ENCODE measurements at regions not wholly inside any gene's neighbourhood (a gene's known extent, or its start where the extent isn't known, plus 50 kb on each side); places are given as distances from the start of the nearest gene placed in this dataset.

GRCh38 chr10:75335983-75336382 lies 65.6 kb downstream of the ZNF503 start:
- H3K36me3 ChIP-seq (ENCODE audit: control insufficient read depth in 2 of 2, insufficient read depth in 2 of 2, low read length in 1 of 2) = no peaks in the 10 kb centered on the region
- no peak overlapping the region for H3K9ac ChIP-seq (ENCODE audit: control insufficient read depth, insufficient read depth, low read length)
- H4K20me1 ChIP-seq (ENCODE audit: control insufficient read depth, insufficient read depth) = no peaks in the 10 kb centered on the region
- peak; percentile 83 for FAIRE-seq
- TF ChIP-seq CEBPZ (IDR thresholded peaks at IDR 0.05; ENCODE audit: low read depth, low read length) (no peak), NFYA (IDR thresholded peaks at IDR 0.05; ENCODE audit: borderline replicate concordance, low read depth, low read length) (no peak), ZBTB4 (CRISPR knock-in tag; IDR thresholded peaks at IDR 0.05) (no peak), MYC (IDR thresholded peaks at IDR 0.05; ENCODE audit: insufficient read depth, insufficient read length, insufficient replicate concordance, low read length, severe bottlenecking) (no peak), MLLT1 (IDR thresholded peaks at IDR 0.05) (peak; percentile 47; the same call in 1 of the 2 replicates), SPI1 (IDR thresholded peaks at IDR 0.05; ENCODE audit: borderline replicate concordance, insufficient read depth, low read depth, low read length) (peak; percentile 84), PKNOX1 (IDR thresholded peaks at IDR 0.05) (no peak), CBFB (IDR thresholded peaks at IDR 0.05; ENCODE audit: low read depth) (no peak), CHD4 (IDR thresholded peaks at IDR 0.05) (no peak), IKZF2 (IDR thresholded peaks at IDR 0.05) (peak; percentile 13 to 32; a peak in 2 of 4 replicates), CREB1 (IDR thresholded peaks at IDR 0.05; ENCODE audit: low read depth) (no peak), RELB (IDR thresholded peaks at IDR 0.05; ENCODE audit: low read depth) (0 out of 2 replicates have a peak, but pooled peaks have one; percentile 22), MTA2 (IDR thresholded peaks at IDR 0.05; ENCODE audit: low read depth) (peak; percentile 45; the same call in 1 of the 2 replicates), BACH1 (IDR thresholded peaks at IDR 0.05; ENCODE audit: borderline replicate concordance) (no peak)
- no peak overlapping the region for H3K4me2 ChIP-seq (ENCODE audit: control insufficient read depth, insufficient read depth)
- RAD21 ChIA-PET (ENCODE audit: unreplicated experiment) = interaction anchor here (1.0 kb wide), 1 partner anchor 159 kb away, joined by 3 read pairs; no protein-coding TSS in a partner anchor
- no peaks in the 10 kb centered on the region for H3K4me1 ChIP-seq (ENCODE audit: control insufficient read depth, insufficient read depth, low read length)
- POLR2A ChIA-PET = interaction anchor here (0.6 to 1.0 kb wide), 2 partner anchors 9 to 176 kb away, joined by 3 read pairs; no protein-coding TSS in a partner anchor
- H2AFZ ChIP-seq (ENCODE audit: control insufficient read depth, low read depth, low read length) = no peak overlapping the region
- SMC1A ChIA-PET (ENCODE audit: uncharacterized antibody, unreplicated experiment) = no interaction called here
- no peak overlapping the region for H3K27ac ChIP-seq (ENCODE audit: control insufficient read depth, insufficient read depth)
- ATAC-seq = peak; percentile 88
- no peak overlapping the region for H3K4me3 ChIP-seq
- H3K9me3 ChIP-seq (replicated peaks; ENCODE audit: control insufficient read depth, insufficient read depth, low read length) = no peaks in the 10 kb centered on the region; the same call in 1 of the 3 replicates
- BruUV-seq (replicated peaks) = no TSS peak
- no peaks in the 10 kb centered on the region for H3K79me2 ChIP-seq (ENCODE audit: control insufficient read depth, insufficient read depth, low read length)
- CTCF ChIA-PET = interaction anchor here (0.6 kb wide), 1 partner anchor 929 kb away, joined by 3 read pairs; no protein-coding TSS in a partner anchor
- no peaks in the 10 kb centered on the region; a peak in 1 of 4 replicates for H3K27me3 ChIP-seq (replicated peaks in 1 of 2; ENCODE audit: control insufficient read depth in 2 of 2, insufficient read depth in 2 of 2, low read length in 1 of 2)
- in situ Hi-C loops (cut with MboI) (no loop called here), intact Hi-C loops (cut with micrococcal nuclease; ENCODE audit: unreplicated experiment) (no loop called here)
- DNase-seq (ENCODE audit: low read depth, low spot score) = peak; percentile 40

Data from GM12878 (cell line).